ENCODE measurements at regions not wholly inside any gene's neighbourhood (a gene's known extent, or its start where the extent isn't known, plus 50 kb on each side); places are given as distances from the start of the nearest gene placed in this dataset.

- H3K4me2 ChIP-seq (replicated peaks; ENCODE audit: low read depth, low read length, poor library complexity, severe bottlenecking): no peak overlapping the region
- H3K9ac ChIP-seq (ENCODE audit: low read length): no peak overlapping the region
- peaks cover 24% of the 10 kb centered on the region for H3K27me3 Mint-ChIP-seq
- H3K27me3 ChIP-seq (replicated peaks in 1 of 4; ENCODE audit: control extremely low read depth in 1 of 4, control insufficient read depth in 3 of 4, insufficient read depth in 4 of 4, low read length in 3 of 4): no peaks in the 10 kb centered on the region
- ATAC-seq (ENCODE audit: low read depth): no peak
- WGBS (ENCODE audit: insufficient coverage): no CpG with 5 or more reads among the region's 1 CpG
- H3K4me3 ChIP-seq (ENCODE audit: control extremely low read depth in 1 of 5, extremely low read depth in 1 of 5, insufficient read depth in 1 of 5, low read depth in 2 of 5, low read length in 4 of 5): no peak overlapping the region
- H3K4me3 Mint-ChIP-seq: no peak overlapping the region
- peaks cover 0 to 1% (median 0%) of the 10 kb centered on the region in 3 donors for H3K9me3 ChIP-seq (ENCODE audit: control extremely low read depth in 1 of 3, control insufficient read depth in 2 of 3, insufficient read depth in 1 of 3, low read length in 2 of 3)
- H3K79me2 ChIP-seq (ENCODE audit: control insufficient read depth, insufficient read depth, low read length): no peaks in the 10 kb centered on the region
- CTCF ChIA-PET: no interaction called here
- H4K20me1 ChIP-seq (ENCODE audit: control insufficient read depth, insufficient read depth, low read length, poor library complexity, severe bottlenecking): no peaks in the 10 kb centered on the region
- no peak for TF ChIP-seq EZH2 (IDR thresholded peaks at IDR 0.05; ENCODE audit: borderline replicate concordance, insufficient read depth, low read depth, low read length, poor library complexity, severe bottlenecking)
- no peak for TF ChIP-seq CTCF (IDR thresholded peaks at IDR 0.05)
- POLR2A ChIA-PET: no interaction called here
- H3K36me3 ChIP-seq (replicated peaks in 1 of 2; ENCODE audit: control extremely low read depth in 1 of 2, control insufficient read depth in 1 of 2, extremely low read depth in 1 of 2, insufficient read depth in 2 of 2, low read length in 1 of 2): no peaks in the 10 kb centered on the region
- peaks cover 7% of the 10 kb centered on the region for H3K9me3 Mint-ChIP-seq (ENCODE audit: insufficient read depth)
- no peak for DNase-seq
- no peaks in the 10 kb centered on the region for H3K4me1 ChIP-seq (ENCODE audit: control insufficient read depth in 2 of 2, insufficient read depth in 2 of 2, low read length in 2 of 2)
- no peaks in the 10 kb centered on the region for H3K4me1 Mint-ChIP-seq
- no peak overlapping the region for H2AFZ ChIP-seq (ENCODE audit: insufficient read depth, low read depth, low read length, poor library complexity, severe bottlenecking)
- intact Hi-C loops (cut with micrococcal nuclease): no loop called here
- no peak overlapping the region for H3K27ac ChIP-seq (ENCODE audit: low read length in 2 of 2)
- no peak overlapping the region for H3K27ac Mint-ChIP-seq
These were observed 103.3 kb upstream of the ADRA1D start for GRCh38 chr20:4352348-4352747.

- peaks cover 0 to 1% (median 0%) of the 10 kb centered on the region in 3 donors for H3K9me3 ChIP-seq (ENCODE audit: control extremely low read depth in 1 of 3, control insufficient read depth in 2 of 3, insufficient read depth in 1 of 3, low read length in 2 of 3)
- Mint-ChIP-seq H3K9me3 (ENCODE audit: insufficient read depth) (peaks cover 9% of the 10 kb centered on the region), H3K4me1 (no peaks in the 10 kb centered on the region), H3K4me3 (no peak overlapping the region), H3K27me3 (peaks cover 13% of the 10 kb centered on the region), H3K27ac (no peak overlapping the region)
- TF ChIP-seq CTCF (IDR thresholded peaks at IDR 0.05) (no peak), EZH2 (IDR thresholded peaks at IDR 0.05; ENCODE audit: borderline replicate concordance, insufficient read depth, low read depth, low read length, poor library complexity, severe bottlenecking) (no peak)
- H3K36me3 ChIP-seq (replicated peaks in 1 of 2; ENCODE audit: control extremely low read depth in 1 of 2, control insufficient read depth in 1 of 2, extremely low read depth in 1 of 2, insufficient read depth in 2 of 2, low read length in 1 of 2): no peaks in the 10 kb centered on the region
- no CpG with 5 or more reads among the region's 1 CpG for WGBS (ENCODE audit: insufficient coverage)
- H3K4me1 ChIP-seq (ENCODE audit: control insufficient read depth in 2 of 2, insufficient read depth in 2 of 2, low read length in 2 of 2): no peaks in the 10 kb centered on the region
- H2AFZ ChIP-seq (ENCODE audit: insufficient read depth, low read depth, low read length, poor library complexity, severe bottlenecking): no peak overlapping the region
- no peak overlapping the region for H3K4me3 ChIP-seq (ENCODE audit: control extremely low read depth in 1 of 5, extremely low read depth in 1 of 5, insufficient read depth in 1 of 5, low read depth in 2 of 5, low read length in 4 of 5)
- no peak overlapping the region for H3K9ac ChIP-seq (ENCODE audit: low read length)
- ATAC-seq (ENCODE audit: low read depth) (no peak), DNase-seq (no peak)
- H3K4me2 ChIP-seq (replicated peaks; ENCODE audit: low read depth, low read length, poor library complexity, severe bottlenecking): no peak overlapping the region
- H4K20me1 ChIP-seq (ENCODE audit: control insufficient read depth, insufficient read depth, low read length, poor library complexity, severe bottlenecking): no peaks in the 10 kb centered on the region
- no peaks in the 10 kb centered on the region for H3K27me3 ChIP-seq (replicated peaks in 1 of 4; ENCODE audit: control extremely low read depth in 1 of 4, control insufficient read depth in 3 of 4, insufficient read depth in 4 of 4, low read length in 3 of 4)
- CTCF ChIA-PET: no interaction called here
- H3K27ac ChIP-seq (ENCODE audit: low read length in 2 of 2): no peak overlapping the region
- POLR2A ChIA-PET: no interaction called here
- no peaks in the 10 kb centered on the region for H3K79me2 ChIP-seq (ENCODE audit: control insufficient read depth, insufficient read depth, low read length)
- intact Hi-C loops (cut with micrococcal nuclease): no loop called here
These were observed 101.0 kb upstream of the ADRA1D start for GRCh38 chr20:4350096-4350495.

Data from B cell (primary cell).